Jurkat, Clone E6-1 (cell line): ENCODE measurements at regions not wholly inside any gene's neighbourhood (a gene's known extent, or its start where the extent isn't known, plus 50 kb on each side); places are given as distances from the start of the nearest gene placed in this dataset.
"Not testable (repeated sequence)": the region's sequence is repeated elsewhere in the genome, so short reads cannot be mapped to it uniquely, and the experiment has no call there.

Experiments
- DNase-seq: peaks from one replicate; pipeline ENCODE4 v3.0.0-alpha.2; 2011; ENCODE audit warnings: low read depth, low spot score
- H3K4me3 ChIP-seq: 2 replicates; pipeline ENCODE4 v1.5.1; 2011; ENCODE audit warnings: mild to moderate bottlenecking, low read length, control low read depth, moderate library complexity

- no peak overlapping the region for H3K4me3 ChIP-seq
- DNase-seq = no peak
Observed at GRCh38 chr5:166270712-166271111, 2020.7 kb upstream of the WWC1 start.

DNA sequence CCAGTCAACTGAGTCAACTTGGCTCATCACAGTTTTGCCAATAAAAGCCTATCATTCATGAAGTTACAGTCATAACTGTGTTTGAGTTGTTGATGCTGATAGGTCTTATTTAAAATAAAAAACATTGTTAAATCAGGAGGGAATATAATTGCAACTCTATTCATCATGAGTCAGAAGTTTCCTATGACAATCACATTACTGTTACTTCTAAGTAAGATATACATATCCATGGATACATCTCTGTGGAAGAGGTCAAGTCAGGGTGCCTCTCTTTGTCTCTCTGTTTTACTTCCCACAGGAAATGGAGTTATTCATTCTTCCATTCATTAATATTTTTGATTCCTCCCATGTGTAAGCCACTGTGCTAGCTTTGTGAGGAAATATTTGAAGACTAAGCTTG is 2015.4 kb upstream of the WWC1 start:
- DNase-seq = no peak
- no peak overlapping the region for H3K4me3 ChIP-seq

DNA sequence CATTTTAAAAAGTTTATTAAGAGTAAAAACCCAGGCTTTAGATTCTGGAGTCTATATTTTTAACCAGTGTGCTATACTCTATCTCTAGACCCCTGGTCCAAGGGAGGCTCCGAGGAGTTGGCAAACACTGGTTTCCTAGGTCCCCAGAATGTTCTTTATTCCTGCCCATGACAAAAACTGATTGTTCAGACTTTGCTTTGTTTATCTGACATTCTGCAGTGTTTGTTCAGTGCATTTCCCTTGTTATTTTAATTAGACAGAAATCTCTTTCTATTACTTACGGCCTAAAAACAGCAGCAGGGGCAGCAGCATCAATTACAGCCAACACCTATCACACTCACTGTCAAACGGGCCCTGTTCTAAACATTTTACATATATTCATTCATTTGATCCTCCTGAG is 2011.6 kb upstream of the WWC1 start:
- no peak for DNase-seq
- H3K4me3 ChIP-seq = no peak overlapping the region

- H3K4me3 ChIP-seq = no peak overlapping the region
- DNase-seq = no peak
Observed at GRCh38 chr5:166281433-166281832, 2010.0 kb upstream of the WWC1 start.

GRCh38 chr5:166282939-166283338 is 2008.5 kb upstream of the WWC1 start:
- H3K4me3 ChIP-seq = no peak overlapping the region
- no peak for DNase-seq

GRCh38 chr5:166285361-166285760 is 2006.1 kb upstream of the WWC1 start:
- H3K4me3 ChIP-seq = no peak overlapping the region
- DNase-seq = no peak

DNA sequence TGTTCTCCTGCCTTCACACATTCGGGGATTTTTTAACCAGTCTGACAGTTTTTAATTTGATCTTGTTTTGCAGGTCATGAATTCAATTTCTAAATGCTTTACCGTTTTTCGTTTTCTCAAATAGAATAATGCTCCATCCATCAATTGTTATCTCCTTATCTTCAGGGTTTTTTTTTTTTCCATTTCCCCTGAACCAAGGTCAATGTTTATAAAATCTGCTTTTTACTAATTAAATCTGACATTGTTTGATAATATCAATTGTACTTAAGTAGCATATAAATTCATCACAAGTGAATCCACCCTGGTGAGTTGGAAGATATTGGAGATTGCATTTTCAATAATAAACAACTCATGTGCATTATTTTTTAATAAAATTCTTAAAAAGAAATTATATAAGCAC is 2004.6 kb upstream of the WWC1 start:
- DNase-seq = no peak
- no peak overlapping the region for H3K4me3 ChIP-seq

- DNase-seq = no peak
Observed at GRCh38 chr5:166287866-166288265, 2003.6 kb upstream of the WWC1 start.

DNA sequence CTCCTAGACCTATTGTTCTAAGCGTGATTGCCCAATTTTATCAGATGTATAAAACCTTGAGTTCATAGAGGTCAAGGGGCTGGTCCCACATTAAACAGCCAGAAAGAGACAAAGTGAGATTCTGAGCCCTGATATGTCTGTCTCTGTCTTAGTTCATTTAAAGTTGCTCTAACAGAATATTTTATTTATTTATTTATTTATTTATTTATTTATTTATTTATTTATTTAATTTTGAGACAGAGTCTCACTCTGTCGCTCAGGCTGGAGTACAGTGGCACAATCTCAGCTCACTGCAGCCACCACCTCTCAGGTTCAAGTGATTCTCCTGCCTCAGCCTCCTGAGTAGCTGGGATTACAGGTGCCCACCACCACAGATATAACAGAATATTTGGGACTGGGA is 1999.6 kb upstream of the WWC1 start:
- not testable (repeated sequence) for DNase-seq, H3K4me3 ChIP-seq

More at GRCh38 chr5:166287866-166288265, 2003.6 kb upstream of the WWC1 start:
- H3K4me3 ChIP-seq = no peak overlapping the region

DNA sequence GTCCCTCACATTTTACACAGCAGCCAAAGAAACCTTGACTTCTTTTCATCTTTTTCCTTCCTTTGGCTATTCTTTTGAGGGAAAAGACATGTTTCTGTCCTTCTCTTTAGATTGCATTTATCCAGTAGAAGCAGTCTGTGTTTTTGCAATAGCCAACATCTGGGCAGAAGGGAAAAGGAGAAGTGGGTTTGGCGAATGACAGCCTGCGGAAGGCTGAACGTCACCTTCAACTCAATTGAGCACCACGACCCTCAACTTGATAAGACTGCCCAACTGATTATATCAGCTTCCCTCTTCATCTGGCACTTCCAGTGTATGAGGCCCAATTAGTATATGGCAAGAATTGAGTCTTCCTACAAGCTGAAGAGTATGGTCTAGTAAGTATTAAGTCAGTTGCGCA is 1997.6 kb upstream of the WWC1 start:
- H3K4me3 ChIP-seq = no peak overlapping the region

GRCh38 chr5:166302166-166302565 is 1989.3 kb upstream of the WWC1 start:
- DNase-seq = no peak
- no peak overlapping the region for H3K4me3 ChIP-seq

More for the DNA sequence above, 1997.6 kb upstream of the WWC1 start:
- no peak for DNase-seq

DNA sequence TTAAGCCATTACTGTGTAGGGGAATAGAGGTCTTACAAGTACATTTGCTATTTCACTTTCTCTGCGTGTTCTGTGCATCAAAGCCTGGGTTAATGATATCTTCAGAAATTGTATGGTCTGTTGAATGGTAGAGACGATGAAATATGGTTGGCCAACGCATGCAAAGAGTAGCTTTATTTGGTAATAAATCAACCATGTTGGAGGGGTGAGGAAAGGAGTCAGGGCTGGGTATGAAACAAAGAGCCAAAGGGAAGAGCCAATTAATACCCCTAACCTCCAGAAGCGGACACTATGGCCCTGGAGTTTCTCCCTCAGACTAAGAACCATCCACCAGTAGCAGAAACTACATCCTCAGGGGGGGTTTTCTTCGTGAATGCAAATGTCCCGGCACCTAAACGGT is 1974.0 kb upstream of the WWC1 start:
- no peak overlapping the region for H3K4me3 ChIP-seq
- DNase-seq = no peak

DNA sequence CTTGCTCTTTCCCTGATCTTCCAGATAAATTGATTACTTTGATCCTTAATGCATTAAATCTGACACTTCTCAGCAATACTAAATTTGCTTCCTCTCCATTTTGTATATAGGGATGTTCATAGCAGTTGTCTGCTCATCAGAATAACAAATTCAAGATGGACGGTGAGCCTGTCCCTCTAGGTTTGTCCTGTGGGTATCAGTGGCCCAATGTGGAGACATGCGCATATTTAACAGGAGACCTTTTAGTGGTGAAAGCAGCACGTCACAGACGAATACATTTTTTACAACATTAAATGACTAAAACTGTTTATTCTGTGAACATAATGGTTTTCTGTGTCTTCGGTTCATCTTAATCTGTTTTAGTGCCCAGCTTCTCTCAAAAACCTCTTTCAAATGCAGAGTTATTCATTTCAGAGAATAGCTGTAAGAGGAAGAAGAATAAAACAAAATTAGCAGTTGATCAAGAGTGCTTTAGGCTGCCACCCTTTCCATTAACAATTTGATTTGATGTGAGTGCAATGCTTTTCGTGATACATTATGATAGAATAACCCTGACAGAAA is 1970.4 kb upstream of the WWC1 start:
- DNase-seq = no peak

DNA sequence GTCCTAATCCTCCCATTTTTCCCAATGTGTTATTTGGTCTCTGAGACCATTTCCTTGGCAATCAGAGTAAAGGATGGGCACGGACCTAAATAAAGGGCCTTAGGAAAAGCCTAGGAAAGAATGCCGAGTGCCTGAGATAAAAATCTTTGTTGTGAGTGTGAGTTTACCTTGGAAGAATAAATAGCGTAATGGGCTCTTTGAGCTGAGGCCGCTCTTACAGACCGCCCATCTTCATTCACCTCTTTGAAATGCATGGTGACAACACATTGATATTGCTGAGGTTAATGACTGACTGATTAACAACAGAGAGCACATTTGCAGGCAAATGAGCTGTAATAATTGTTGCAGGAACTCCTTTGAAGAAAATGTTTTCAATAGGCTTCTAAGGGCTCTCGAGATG is 1967.1 kb upstream of the WWC1 start:
- no peak overlapping the region for H3K4me3 ChIP-seq
- DNase-seq = no peak

More for the DNA sequence above, 1970.4 kb upstream of the WWC1 start:
- H3K4me3 ChIP-seq = no peak overlapping the region

DNA sequence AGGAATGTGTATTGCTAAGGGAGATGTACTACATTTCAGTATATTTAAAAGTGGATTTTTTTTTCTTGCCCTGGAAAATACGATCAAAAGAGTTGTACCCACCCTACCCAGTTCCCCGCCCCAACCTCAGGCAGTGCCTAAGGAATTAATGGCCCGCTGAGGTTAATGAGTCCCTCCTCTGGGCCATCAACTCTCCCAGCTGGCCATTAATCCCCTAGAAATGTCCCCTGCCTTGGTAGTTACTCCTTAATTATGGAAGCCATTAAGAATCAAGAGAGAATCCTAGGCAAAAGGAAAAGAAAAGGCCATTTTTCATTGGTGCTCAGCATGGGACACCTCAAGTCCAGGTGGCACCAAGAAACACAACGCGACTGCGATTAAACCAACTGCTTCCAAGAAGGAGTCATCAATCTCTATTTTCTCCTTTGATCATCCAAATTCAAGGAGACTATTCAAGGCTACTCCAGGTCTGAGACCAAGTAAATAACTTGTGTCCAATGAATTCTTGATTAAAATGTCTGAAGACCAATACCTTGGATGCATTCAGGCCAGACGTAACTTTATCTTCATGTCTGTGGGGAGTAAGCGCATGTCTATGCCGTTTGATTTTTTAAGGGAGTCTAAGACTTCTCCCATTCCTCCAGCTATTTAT is 1962.2 kb upstream of the WWC1 start:
- DNase-seq = no peak
- no peak overlapping the region for H3K4me3 ChIP-seq

DNA sequence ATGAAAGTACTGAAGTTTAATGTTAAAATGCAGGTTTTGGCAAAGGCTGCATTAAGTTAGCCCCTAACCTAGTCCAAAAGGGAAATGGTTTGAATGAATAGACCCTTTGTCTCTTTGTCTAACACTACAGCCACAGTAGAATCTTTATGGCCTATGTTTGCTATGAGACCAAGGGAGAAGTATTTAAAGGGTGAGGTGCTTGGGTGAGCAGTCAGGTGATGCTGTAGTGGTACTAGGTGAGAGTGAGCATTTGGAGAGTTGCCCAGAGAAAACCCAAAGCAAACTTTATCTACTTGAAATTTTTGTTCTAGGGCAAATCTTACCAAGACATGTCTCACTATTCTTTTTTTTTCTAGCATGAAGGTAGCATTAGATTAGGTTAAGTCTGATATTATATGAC is 1961.4 kb upstream of the WWC1 start:
- no peak overlapping the region for H3K4me3 ChIP-seq
- DNase-seq = no peak

DNA sequence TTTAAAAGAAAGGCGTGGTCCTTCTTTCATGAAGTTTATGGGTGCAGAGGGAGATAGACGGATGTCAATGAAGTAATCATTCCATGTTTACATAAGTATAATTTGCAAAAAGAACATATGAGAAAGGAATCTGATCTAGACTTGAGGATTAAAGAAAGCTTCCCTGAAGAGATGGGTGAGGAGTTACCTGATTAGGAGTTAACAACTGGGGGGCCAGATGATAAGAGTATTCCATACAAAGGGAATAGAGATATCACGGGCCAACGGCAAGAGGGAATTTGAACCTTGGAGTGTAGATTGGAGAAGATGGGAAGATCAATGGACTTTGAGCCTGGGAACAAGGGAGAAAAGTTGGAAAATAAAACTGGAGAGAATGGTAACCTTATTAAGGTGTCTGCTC is 1959.9 kb upstream of the WWC1 start:
- DNase-seq = no peak

GRCh38 chr5:166338801-166339200 is 1952.6 kb upstream of the WWC1 start:
- no peak for DNase-seq

More for the DNA sequence above, 1959.9 kb upstream of the WWC1 start:
- no peak overlapping the region for H3K4me3 ChIP-seq

GRCh38 chr5:166340039-166340438 is 1951.4 kb upstream of the WWC1 start:
- H3K4me3 ChIP-seq = no peak overlapping the region
- no peak for DNase-seq

More at GRCh38 chr5:166338801-166339200, 1952.6 kb upstream of the WWC1 start:
- H3K4me3 ChIP-seq = no peak overlapping the region

GRCh38 chr5:166341740-166342337 is 1949.6 kb upstream of the WWC1 start:
- no peak overlapping the region for H3K4me3 ChIP-seq
- peak; percentile 29 for DNase-seq

DNA sequence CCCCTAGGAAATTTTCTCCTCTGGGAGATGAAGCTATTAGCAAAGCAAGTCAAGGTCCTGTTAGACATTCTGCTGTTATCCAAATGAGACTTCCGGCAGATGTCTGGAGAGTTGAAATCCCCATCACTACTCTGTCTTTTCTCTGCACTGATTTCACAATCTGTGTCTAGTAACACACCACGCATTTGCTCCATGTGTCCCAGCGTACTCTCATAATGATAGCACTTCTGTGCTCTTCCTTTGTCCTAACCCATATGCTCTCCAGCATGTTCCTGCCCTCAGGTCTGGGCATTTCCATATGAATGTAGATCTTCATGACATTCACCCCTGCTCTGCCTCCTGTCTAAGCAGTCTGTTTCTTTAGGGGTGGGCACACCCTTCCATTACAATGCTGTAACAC is 1949.0 kb upstream of the WWC1 start:
- no peak for DNase-seq
- no peak overlapping the region for H3K4me3 ChIP-seq
